ENCODE measurements at regions not wholly inside any gene's neighbourhood (a gene's known extent, or its start where the extent isn't known, plus 50 kb on each side); places are given as distances from the start of the nearest gene placed in this dataset.

GRCh38 chr4:104413487-104413886 is 81.2 kb downstream of the CXXC4 start:
- TF ChIP-seq CTCF (conservative IDR thresholded peaks at IDR 0.05; ENCODE audit: low read depth in 2 of 2) (no peak), REST (IDR thresholded peaks at IDR 0.05; ENCODE audit: unreplicated experiment) (no peak), CREB1 (CRISPR knock-in tag; IDR thresholded peaks at IDR 0.05; ENCODE audit: low read depth) (no peak), POLR2AphosphoS5 (IDR thresholded peaks at IDR 0.05; ENCODE audit: low read depth) (no peak), JUNB (IDR thresholded peaks at IDR 0.05; ENCODE audit: unreplicated experiment) (no peak), EZH2 (IDR thresholded peaks at IDR 0.05; ENCODE audit: low read depth, unreplicated experiment) (no peak), STAT1 (IDR thresholded peaks at IDR 0.05; ENCODE audit: unreplicated experiment) (no peak), NANOG (IDR thresholded peaks at IDR 0.05; ENCODE audit: borderline replicate concordance) (no peak)

Measured in GM23338 (cell line).